ENCODE measurements at regions not wholly inside any gene's neighbourhood (a gene's known extent, or its start where the extent isn't known, plus 50 kb on each side); places are given as distances from the start of the nearest gene placed in this dataset.
"Not testable (repeated sequence)": the region's sequence is repeated elsewhere in the genome, so short reads cannot be mapped to it uniquely, and the experiment has no call there.

- H3K27me3 ChIP-seq (ENCODE audit: control insufficient read depth in 2 of 2, insufficient read depth in 2 of 2, low read length in 2 of 2); FAIRE-seq; H3K79me2 ChIP-seq (ENCODE audit: control insufficient read depth, insufficient read depth, low read length); intact Hi-C loops (cut with micrococcal nuclease); H3K4me3 ChIP-seq; H3K9ac ChIP-seq (ENCODE audit: insufficient read depth in 1 of 2, low read depth in 2 of 2, low read length in 2 of 2); H3K27ac ChIP-seq (ENCODE audit: extremely low read depth, low read depth, low read length); POLR2A ChIA-PET; H3K4me1 ChIP-seq (replicated peaks in 1 of 2; ENCODE audit: control insufficient read depth in 2 of 2, insufficient read depth in 2 of 2, low read length in 2 of 2); H3K9me3 ChIP-seq (replicated peaks; ENCODE audit: control insufficient read depth, insufficient read depth, low read depth, low read length); H3K4me2 ChIP-seq (ENCODE audit: insufficient read depth, low read length); ATAC-seq; BruUV-seq (replicated peaks); CTCF ChIA-PET (ENCODE audit: low intra/inter-chr PET ratio); H3K36me3 ChIP-seq (ENCODE audit: control insufficient read depth, insufficient read depth, low read length); in situ Hi-C loops (cut with MboI); DNase-seq (ENCODE audit: extremely low read depth in 1 of 4, low spot score in 3 of 4); H3K9me1 ChIP-seq (ENCODE audit: control insufficient read depth, insufficient read depth, low read length); H4K20me1 ChIP-seq (replicated peaks; ENCODE audit: control insufficient read depth, insufficient read depth, low read length): not testable (repeated sequence)
- WGBS (ENCODE audit: insufficient coverage, low coverage, missing lambda C conversion rate), result 7% methylated on average over 4 of the region's 4 CpGs
- peak overlapping the region; percentile 51; the same call in 1 of the 2 replicates for H2AFZ ChIP-seq (ENCODE audit: low read depth, low read length)
- TF ChIP-seq SRF (CRISPR knock-in tag; IDR thresholded peaks at IDR 0.05) (peak in 1 of 2 experiments; percentile 70; a peak in 1 of 4 replicates), RFX1 (IDR thresholded peaks at IDR 0.05) (peak; percentile 64), YY1 (IDR thresholded peaks at IDR 0.05; ENCODE audit: borderline replicate concordance in 1 of 3, control insufficient read depth in 1 of 3, extremely low read depth in 1 of 3, insufficient read depth in 3 of 3, insufficient read length in 1 of 3, insufficient replicate concordance in 2 of 3, low read depth in 1 of 3, low read length in 2 of 3) (peak in 1 of 3 experiments; percentile 48)
Observed at GRCh38 chr2:48061656-48062055, 155.4 kb upstream of the FBXO11 start.

- Histone ChIP-seq H3K36me3 (ENCODE audit: control insufficient read depth, insufficient read depth, low read length) (no peaks in the 10 kb centered on the region), H2AFZ (ENCODE audit: low read depth, low read length) (no peak overlapping the region), H3K79me2 (ENCODE audit: control insufficient read depth, insufficient read depth, low read length) (no peaks in the 10 kb centered on the region), H3K9me1 (ENCODE audit: control insufficient read depth, insufficient read depth, low read length) (no peaks in the 10 kb centered on the region), H3K27ac (ENCODE audit: extremely low read depth, low read depth, low read length) (no peak overlapping the region), H3K27me3 (ENCODE audit: control insufficient read depth in 2 of 2, insufficient read depth in 2 of 2, low read length in 2 of 2) (peaks cover 0 to 10% of the 10 kb centered on the region in 2 experiments; a peak in 1 of 5 replicates), H3K4me2 (ENCODE audit: insufficient read depth, low read length) (no peak overlapping the region), H3K4me3 (no peak overlapping the region), H3K9ac (ENCODE audit: insufficient read depth in 1 of 2, low read depth in 2 of 2, low read length in 2 of 2) (no peak overlapping the region), H3K9me3 (replicated peaks; ENCODE audit: control insufficient read depth, insufficient read depth, low read depth, low read length) (no peaks in the 10 kb centered on the region), H4K20me1 (replicated peaks; ENCODE audit: control insufficient read depth, insufficient read depth, low read length) (no peaks in the 10 kb centered on the region), H3K4me1 (replicated peaks in 1 of 2; ENCODE audit: control insufficient read depth in 2 of 2, insufficient read depth in 2 of 2, low read length in 2 of 2) (peaks cover 0 to 6% of the 10 kb centered on the region in 2 experiments; a peak in 1 of 5 replicates)
- no TSS peak for BruUV-seq (replicated peaks)
- ChIA-PET CTCF (ENCODE audit: low intra/inter-chr PET ratio) (no interaction called here), POLR2A (no interaction called here)
- ATAC-seq (no peak), DNase-seq (ENCODE audit: extremely low read depth in 1 of 4, low spot score in 3 of 4) (no peak), FAIRE-seq (no peak)
- in situ Hi-C loops (cut with MboI), result no loop called here
- intact Hi-C loops (cut with micrococcal nuclease), result no loop called here
- TF ChIP-seq CBFA2T2 (conservative IDR thresholded peaks at IDR 0.05) (no peak), ZNF695 (CRISPR knock-in tag; IDR thresholded peaks at IDR 0.05) (no peak), PHB (CRISPR knock-in tag; IDR thresholded peaks at IDR 0.05) (no peak), ZNF76 (CRISPR knock-in tag; IDR thresholded peaks at IDR 0.05; ENCODE audit: borderline replicate concordance) (no peak), ILK (tag; IDR thresholded peaks at IDR 0.05; ENCODE audit: borderline replicate concordance, low read depth) (no peak), MEF2D (tag; conservative IDR thresholded peaks at IDR 0.05; ENCODE audit: low read depth) (no peak), BRD4 (IDR thresholded peaks at IDR 0.05) (no peak), RNF2 (IDR thresholded peaks at IDR 0.05) (no peak), ZNF174 (CRISPR knock-in tag; IDR thresholded peaks at IDR 0.05) (no peak), HMBOX1 (IDR thresholded peaks at IDR 0.05) (no peak), NCOA1 (IDR thresholded peaks at IDR 0.05; ENCODE audit: low read depth) (no peak), RNF219 (CRISPR knock-in tag; IDR thresholded peaks at IDR 0.05) (no peak)
Observed at GRCh38 chr2:48065096-48065495, 158.8 kb upstream of the FBXO11 start.

All from K562 (cell line).